ENCODE measurements at regions not wholly inside any gene's neighbourhood (a gene's known extent, or its start where the extent isn't known, plus 50 kb on each side); places are given as distances from the start of the nearest gene placed in this dataset.

DNA sequence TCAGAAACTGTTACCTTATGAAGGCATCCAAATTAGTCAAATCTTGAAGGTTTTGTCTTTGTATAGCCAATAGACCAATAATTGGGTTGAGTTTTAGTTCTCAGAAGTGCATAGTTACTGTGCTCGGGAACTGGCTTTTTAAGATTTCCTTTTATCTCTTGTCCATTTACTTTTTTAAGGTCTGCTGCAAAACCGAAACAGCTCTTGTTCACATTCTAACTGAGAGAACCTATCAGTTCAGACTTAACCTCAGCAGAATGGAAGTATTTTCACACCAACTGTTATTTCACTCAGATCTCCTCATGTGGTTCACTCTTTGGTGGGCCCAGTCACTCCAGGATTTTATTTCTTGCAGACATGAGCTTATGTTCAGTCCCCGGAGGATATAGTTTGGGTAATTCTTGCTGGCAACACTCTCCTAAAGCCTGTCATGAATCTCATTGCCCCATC, 55.5 kb downstream of the TPBG start:
- no peak overlapping the region for H3K23ac ChIP-seq (ENCODE audit: low read length in 2 of 2)
- H2BK120ac ChIP-seq (ENCODE audit: low read depth, low read length), result no peak overlapping the region
- no peak overlapping the region for H2AFZ ChIP-seq (ENCODE audit: low read depth, low read length)
- H3K4ac ChIP-seq (ENCODE audit: low read depth in 1 of 2, low read length in 2 of 2), result no peak overlapping the region
- H2BK12ac ChIP-seq (ENCODE audit: low read length in 2 of 2), result no peak overlapping the region
- H3K18ac ChIP-seq (ENCODE audit: low read depth in 1 of 2, low read length in 2 of 2), result no peak overlapping the region
- no peak overlapping the region for H3K4me3 ChIP-seq (ENCODE audit: insufficient read depth in 1 of 2, low read depth in 1 of 2, low read length in 2 of 2)
- no peak overlapping the region for H3K27ac ChIP-seq (ENCODE audit: low read length, poor library complexity, severe bottlenecking)
- H3K9ac ChIP-seq (ENCODE audit: low read length), result no peak overlapping the region
- H4K91ac ChIP-seq (ENCODE audit: low read length), result no peak overlapping the region
- H3K14ac ChIP-seq (ENCODE audit: low read length in 2 of 2), result no peak overlapping the region
- H3K4me1 ChIP-seq (ENCODE audit: control insufficient read depth, insufficient read depth, low read depth, low read length), result no peaks in the 10 kb centered on the region
- no peaks in the 10 kb centered on the region for H3K27me3 ChIP-seq (ENCODE audit: control insufficient read depth in 1 of 2, insufficient read depth in 1 of 2, low read length in 2 of 2)
- WGBS, result 98% methylated on average over 3 of the region's 3 CpGs
- H2BK5ac ChIP-seq (ENCODE audit: low read depth, low read length, poor library complexity, severe bottlenecking), result no peak overlapping the region
- H2BK15ac ChIP-seq (ENCODE audit: low read depth, poor library complexity, severe bottlenecking), result no peak overlapping the region
- H2AK5ac ChIP-seq (ENCODE audit: low read length, severe bottlenecking), result no peak overlapping the region
- no peaks in the 10 kb centered on the region for H3K9me3 ChIP-seq (ENCODE audit: control insufficient read depth, low read length)
- H3K4me2 ChIP-seq (ENCODE audit: low read length, poor library complexity, severe bottlenecking), result no peak overlapping the region
- no peaks in the 10 kb centered on the region for H3K79me1 ChIP-seq (replicated peaks; ENCODE audit: low read length, poor library complexity, severe bottlenecking)
- no peak for DNase-seq
- H3K36me3 ChIP-seq (ENCODE audit: control insufficient read depth in 1 of 2, insufficient read depth in 2 of 2, low read depth in 1 of 2, low read length in 2 of 2), result no peaks in the 10 kb centered on the region
- no peak overlapping the region for H4K8ac ChIP-seq (ENCODE audit: low read length)

DNA sequence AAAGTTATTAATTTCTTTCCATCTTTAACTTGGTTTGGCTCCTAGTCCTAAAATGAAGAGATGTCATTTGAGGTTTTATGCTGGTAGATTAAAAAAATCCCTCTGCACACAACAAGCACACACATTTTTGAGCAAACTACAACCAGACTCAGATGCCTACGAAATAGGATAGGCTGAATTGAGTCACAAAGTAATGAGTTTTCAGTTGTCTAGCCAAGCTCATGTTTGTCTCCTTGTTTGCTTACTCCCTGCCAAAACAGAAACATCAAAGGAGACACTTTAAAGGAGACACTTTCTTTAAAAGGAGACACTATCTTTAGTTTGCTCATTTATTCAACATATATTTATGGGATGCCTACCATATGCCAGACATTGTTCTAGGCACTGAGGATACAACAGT, 56.2 kb downstream of the TPBG start:
- Histone ChIP-seq H3K14ac (ENCODE audit: low read length in 2 of 2) (no peak overlapping the region), H3K4me1 (ENCODE audit: control insufficient read depth, insufficient read depth, low read depth, low read length) (no peaks in the 10 kb centered on the region), H3K27me3 (ENCODE audit: control insufficient read depth in 1 of 2, insufficient read depth in 1 of 2, low read length in 2 of 2) (no peaks in the 10 kb centered on the region), H2BK15ac (ENCODE audit: low read depth, poor library complexity, severe bottlenecking) (no peak overlapping the region), H2BK5ac (ENCODE audit: low read depth, low read length, poor library complexity, severe bottlenecking) (no peak overlapping the region), H4K8ac (ENCODE audit: low read length) (no peak overlapping the region), H3K4me2 (ENCODE audit: low read length, poor library complexity, severe bottlenecking) (no peak overlapping the region), H3K4me3 (ENCODE audit: insufficient read depth in 1 of 2, low read depth in 1 of 2, low read length in 2 of 2) (no peak overlapping the region), H3K79me1 (replicated peaks; ENCODE audit: low read length, poor library complexity, severe bottlenecking) (no peaks in the 10 kb centered on the region), H3K9ac (ENCODE audit: low read length) (no peak overlapping the region), H2AFZ (ENCODE audit: low read depth, low read length) (no peak overlapping the region), H3K18ac (ENCODE audit: low read depth in 1 of 2, low read length in 2 of 2) (no peak overlapping the region), H4K91ac (ENCODE audit: low read length) (no peak overlapping the region), H3K9me3 (ENCODE audit: control insufficient read depth, low read length) (no peaks in the 10 kb centered on the region), H2BK120ac (ENCODE audit: low read depth, low read length) (no peak overlapping the region), H3K36me3 (ENCODE audit: control insufficient read depth in 1 of 2, insufficient read depth in 2 of 2, low read depth in 1 of 2, low read length in 2 of 2) (no peaks in the 10 kb centered on the region), H3K27ac (ENCODE audit: low read length, poor library complexity, severe bottlenecking) (no peak overlapping the region), H3K4ac (ENCODE audit: low read depth in 1 of 2, low read length in 2 of 2) (no peak overlapping the region), H3K23ac (ENCODE audit: low read length in 2 of 2) (no peak overlapping the region), H2BK12ac (ENCODE audit: low read length in 2 of 2) (no peak overlapping the region), H2AK5ac (ENCODE audit: low read length, severe bottlenecking) (no peak overlapping the region)
- WGBS, result 94% methylated on average over 1 of the region's 1 CpG
- DNase-seq, result no peak

DNA sequence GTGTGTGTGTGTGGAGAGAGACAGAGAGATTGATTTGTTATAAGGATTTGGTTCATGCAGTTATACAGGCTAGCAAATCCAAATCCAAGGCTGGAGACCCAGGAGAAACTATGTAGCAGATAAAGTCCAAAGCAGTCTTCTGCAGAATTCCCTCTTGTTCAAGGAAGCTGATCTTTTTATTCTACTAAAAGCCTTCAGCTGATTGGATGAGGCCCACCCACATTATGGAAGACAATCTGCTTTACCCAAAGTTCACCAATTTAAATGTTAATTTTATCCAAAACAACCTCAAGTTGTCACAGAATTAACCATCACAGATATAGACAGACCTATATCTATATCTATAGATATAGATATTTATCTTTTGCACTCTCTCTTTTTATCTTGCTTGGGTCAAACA, 67.0 kb downstream of the TPBG start:
- DNase-seq, result no peak
- H4K8ac ChIP-seq (ENCODE audit: low read length), result no peak overlapping the region
- H3K4me2 ChIP-seq (ENCODE audit: low read length, poor library complexity, severe bottlenecking), result no peak overlapping the region
- H3K9me3 ChIP-seq (ENCODE audit: control insufficient read depth, low read length), result no peaks in the 10 kb centered on the region
- no peak overlapping the region for H2BK5ac ChIP-seq (ENCODE audit: low read depth, low read length, poor library complexity, severe bottlenecking)
- H4K91ac ChIP-seq (ENCODE audit: low read length), result no peak overlapping the region
- no peak overlapping the region for H3K27ac ChIP-seq (ENCODE audit: low read length, poor library complexity, severe bottlenecking)
- H3K79me1 ChIP-seq (replicated peaks; ENCODE audit: low read length, poor library complexity, severe bottlenecking), result no peaks in the 10 kb centered on the region
- no peak overlapping the region for H3K14ac ChIP-seq (ENCODE audit: low read length in 2 of 2)
- H3K18ac ChIP-seq (ENCODE audit: low read depth in 1 of 2, low read length in 2 of 2), result no peak overlapping the region
- no peaks in the 10 kb centered on the region for H3K4me1 ChIP-seq (ENCODE audit: control insufficient read depth, insufficient read depth, low read depth, low read length)
- H3K23ac ChIP-seq (ENCODE audit: low read length in 2 of 2), result no peak overlapping the region
- H2BK12ac ChIP-seq (ENCODE audit: low read length in 2 of 2), result no peak overlapping the region
- H3K4ac ChIP-seq (ENCODE audit: low read depth in 1 of 2, low read length in 2 of 2), result no peak overlapping the region
- no peaks in the 10 kb centered on the region for H3K27me3 ChIP-seq (ENCODE audit: control insufficient read depth in 1 of 2, insufficient read depth in 1 of 2, low read length in 2 of 2)
- H2BK15ac ChIP-seq (ENCODE audit: low read depth, poor library complexity, severe bottlenecking), result no peak overlapping the region
- H3K4me3 ChIP-seq (ENCODE audit: insufficient read depth in 1 of 2, low read depth in 1 of 2, low read length in 2 of 2), result no peak overlapping the region
- no peaks in the 10 kb centered on the region for H3K36me3 ChIP-seq (ENCODE audit: control insufficient read depth in 1 of 2, insufficient read depth in 2 of 2, low read depth in 1 of 2, low read length in 2 of 2)
- H2AK5ac ChIP-seq (ENCODE audit: low read length, severe bottlenecking), result no peak overlapping the region
- no peak overlapping the region for H2BK120ac ChIP-seq (ENCODE audit: low read depth, low read length)
- H2AFZ ChIP-seq (ENCODE audit: low read depth, low read length), result no peak overlapping the region
- no peak overlapping the region for H3K9ac ChIP-seq (ENCODE audit: low read length)

DNA sequence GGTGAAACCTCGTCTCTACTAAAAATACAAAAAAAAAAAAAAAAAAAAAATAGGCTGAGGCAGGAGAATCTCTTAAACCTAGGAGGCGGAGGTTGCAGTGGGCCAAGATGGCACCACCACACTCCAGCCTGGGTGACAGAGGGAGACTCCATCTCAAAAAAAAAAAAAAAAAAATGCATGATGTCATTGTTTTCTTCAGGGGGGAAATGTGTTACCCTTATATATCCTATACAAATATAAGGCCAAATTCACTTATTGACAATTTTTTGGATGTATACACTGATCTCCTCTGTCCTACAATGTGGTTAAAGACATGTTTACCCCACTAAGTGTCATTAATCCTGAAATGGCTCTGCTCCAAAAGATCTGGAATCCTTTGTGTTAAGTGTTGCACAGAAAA, 73.1 kb downstream of the TPBG start:
- no peak overlapping the region for H4K91ac ChIP-seq (ENCODE audit: low read length)
- no peaks in the 10 kb centered on the region for H3K36me3 ChIP-seq (ENCODE audit: control insufficient read depth in 1 of 2, insufficient read depth in 2 of 2, low read depth in 1 of 2, low read length in 2 of 2)
- no peak overlapping the region for H3K9ac ChIP-seq (ENCODE audit: low read length)
- H2BK15ac ChIP-seq (ENCODE audit: low read depth, poor library complexity, severe bottlenecking), result no peak overlapping the region
- H2AK5ac ChIP-seq (ENCODE audit: low read length, severe bottlenecking), result no peak overlapping the region
- no peaks in the 10 kb centered on the region for H3K9me3 ChIP-seq (ENCODE audit: control insufficient read depth, low read length)
- no peak overlapping the region for H2BK120ac ChIP-seq (ENCODE audit: low read depth, low read length)
- no peak overlapping the region for H3K23ac ChIP-seq (ENCODE audit: low read length in 2 of 2)
- no peak overlapping the region for H2BK5ac ChIP-seq (ENCODE audit: low read depth, low read length, poor library complexity, severe bottlenecking)
- 100% methylated on average over 1 of the region's 2 CpGs for WGBS
- H3K27me3 ChIP-seq (ENCODE audit: control insufficient read depth in 1 of 2, insufficient read depth in 1 of 2, low read length in 2 of 2), result no peaks in the 10 kb centered on the region
- no peak overlapping the region for H2AFZ ChIP-seq (ENCODE audit: low read depth, low read length)
- no peaks in the 10 kb centered on the region for H3K79me1 ChIP-seq (replicated peaks; ENCODE audit: low read length, poor library complexity, severe bottlenecking)
- no peak overlapping the region for H3K14ac ChIP-seq (ENCODE audit: low read length in 2 of 2)
- no peak overlapping the region for H3K18ac ChIP-seq (ENCODE audit: low read depth in 1 of 2, low read length in 2 of 2)
- no peak for DNase-seq
- no peak overlapping the region for H3K4me2 ChIP-seq (ENCODE audit: low read length, poor library complexity, severe bottlenecking)
- no peaks in the 10 kb centered on the region for H3K4me1 ChIP-seq (ENCODE audit: control insufficient read depth, insufficient read depth, low read depth, low read length)
- no peak overlapping the region for H2BK12ac ChIP-seq (ENCODE audit: low read length in 2 of 2)
- no peak overlapping the region for H3K27ac ChIP-seq (ENCODE audit: low read length, poor library complexity, severe bottlenecking)
- H3K4me3 ChIP-seq (ENCODE audit: insufficient read depth in 1 of 2, low read depth in 1 of 2, low read length in 2 of 2), result no peak overlapping the region
- no peak overlapping the region for H4K8ac ChIP-seq (ENCODE audit: low read length)
- H3K4ac ChIP-seq (ENCODE audit: low read depth in 1 of 2, low read length in 2 of 2), result no peak overlapping the region

Data from mesenchymal stem cell (in vitro differentiated cells and primary cell).